ENCODE measurements at regions not wholly inside any gene's neighbourhood (a gene's known extent, or its start where the extent isn't known, plus 50 kb on each side); places are given as distances from the start of the nearest gene placed in this dataset.

GRCh38 chr20:61184194-61184593 lies 67.9 kb upstream of the CDH4 start:
- ATAC-seq (ENCODE audit: low read depth), result no peak
- no peaks in the 10 kb centered on the region for H3K4me1 Mint-ChIP-seq
- peaks cover 3% of the 10 kb centered on the region for H3K9me3 Mint-ChIP-seq
- no peak overlapping the region for H3K27ac Mint-ChIP-seq
- no peaks in the 10 kb centered on the region for H3K27me3 Mint-ChIP-seq
- DNase-seq (ENCODE audit: low spot score in 2 of 2), result no peak
- no peaks in the 10 kb centered on the region for H3K36me3 Mint-ChIP-seq
- H3K4me3 Mint-ChIP-seq, result no peak overlapping the region

- Mint-ChIP-seq H3K36me3 (no peaks in the 10 kb centered on the region), H3K4me3 (no peak overlapping the region), H3K4me1 (no peaks in the 10 kb centered on the region), H3K27me3 (no peaks in the 10 kb centered on the region), H3K9me3 (peaks cover 3% of the 10 kb centered on the region), H3K27ac (no peak overlapping the region)
- no peak for DNase-seq (ENCODE audit: low spot score in 2 of 2)
- ATAC-seq (ENCODE audit: low read depth), result no peak
Measured at GRCh38 chr20:61185181-61185580, 66.9 kb upstream of the CDH4 start.

GRCh38 chr20:61185841-61186601 lies 66.0 kb upstream of the CDH4 start:
- Mint-ChIP-seq H3K27ac (no peak overlapping the region), H3K36me3 (no peaks in the 10 kb centered on the region), H3K27me3 (no peaks in the 10 kb centered on the region), H3K9me3 (peaks cover 3% of the 10 kb centered on the region), H3K4me3 (no peak overlapping the region), H3K4me1 (no peaks in the 10 kb centered on the region)
- ATAC-seq (ENCODE audit: low read depth) (no peak), DNase-seq (ENCODE audit: low spot score in 2 of 2) (no peak)

- H3K9me3 Mint-ChIP-seq, result peaks cover 3% of the 10 kb centered on the region
- H3K36me3 Mint-ChIP-seq, result no peaks in the 10 kb centered on the region
- DNase-seq (ENCODE audit: low spot score in 2 of 2) (no peak), ATAC-seq (ENCODE audit: low read depth) (no peak)
- no peaks in the 10 kb centered on the region for H3K27me3 Mint-ChIP-seq
- no peak overlapping the region for H3K27ac Mint-ChIP-seq
- H3K4me1 Mint-ChIP-seq, result no peaks in the 10 kb centered on the region
- no peak overlapping the region for H3K4me3 Mint-ChIP-seq
Measured at GRCh38 chr20:61186771-61187472, 65.1 kb upstream of the CDH4 start.

- Mint-ChIP-seq H3K36me3 (no peaks in the 10 kb centered on the region), H3K9me3 (peaks cover 3% of the 10 kb centered on the region), H3K4me3 (no peak overlapping the region), H3K27me3 (no peaks in the 10 kb centered on the region), H3K4me1 (no peaks in the 10 kb centered on the region), H3K27ac (no peak overlapping the region)
- ATAC-seq (ENCODE audit: low read depth) (no peak), DNase-seq (ENCODE audit: low spot score in 2 of 2) (no peak)
Measured at GRCh38 chr20:61189534-61189933, 62.5 kb upstream of the CDH4 start.

- H3K4me1 Mint-ChIP-seq, result no peaks in the 10 kb centered on the region
- ATAC-seq (ENCODE audit: low read depth), result no peak
- no peak overlapping the region for H3K27ac Mint-ChIP-seq
- no peaks in the 10 kb centered on the region for H3K27me3 Mint-ChIP-seq
- H3K36me3 Mint-ChIP-seq, result no peaks in the 10 kb centered on the region
- DNase-seq (ENCODE audit: low spot score in 2 of 2), result no peak
- peaks cover 2% of the 10 kb centered on the region for H3K9me3 Mint-ChIP-seq
- no peak overlapping the region for H3K4me3 Mint-ChIP-seq
Measured at GRCh38 chr20:61191096-61191495, 61.0 kb upstream of the CDH4 start.

- Mint-ChIP-seq H3K9me3 (peaks cover 2% of the 10 kb centered on the region), H3K36me3 (no peaks in the 10 kb centered on the region), H3K27ac (no peak overlapping the region), H3K4me3 (no peak overlapping the region), H3K27me3 (no peaks in the 10 kb centered on the region), H3K4me1 (no peaks in the 10 kb centered on the region)
- ATAC-seq (ENCODE audit: low read depth), result no peak
- DNase-seq (ENCODE audit: low spot score in 2 of 2), result no peak
Measured at GRCh38 chr20:61192337-61192950, 59.6 kb upstream of the CDH4 start.

GRCh38 chr20:61193164-61193563 lies 58.9 kb upstream of the CDH4 start:
- Mint-ChIP-seq H3K27me3 (no peaks in the 10 kb centered on the region), H3K4me3 (no peak overlapping the region), H3K4me1 (no peaks in the 10 kb centered on the region), H3K9me3 (peaks cover under 1% of the 10 kb centered on the region), H3K36me3 (no peaks in the 10 kb centered on the region), H3K27ac (no peak overlapping the region)
- no peak for DNase-seq (ENCODE audit: low spot score in 2 of 2)
- ATAC-seq (ENCODE audit: low read depth), result no peak
